ENCODE measurements at regions not wholly inside any gene's neighbourhood (a gene's known extent, or its start where the extent isn't known, plus 50 kb on each side); places are given as distances from the start of the nearest gene placed in this dataset.
"Not testable (repeated sequence)": the region's sequence is repeated elsewhere in the genome, so short reads cannot be mapped to it uniquely, and the experiment has no call there.

GRCh38 chr3:87792534-87793336, 266.1 kb downstream of the CGGBP1 start, which contains the start of gene HTR1F:
Gene HTR1F (plus strand): TSS chr3:87792706.
- TF ChIP-seq CTCF (conservative IDR thresholded peaks at IDR 0.05; ENCODE audit: low read length) = no peak
- peak; percentile 2 for DNase-seq (ENCODE audit: low read depth)
- H3K4me3 ChIP-seq (ENCODE audit: low read length) = peak within 1 kb of the TSS; percentile 28

GRCh38 chr3:87792198-87792533, 266.6 kb downstream of the CGGBP1 start:
- H3K4me3 ChIP-seq (ENCODE audit: low read length) = peak overlapping the region; percentile 14; the same call in 1 of the 2 replicates
- no peak for TF ChIP-seq CTCF (conservative IDR thresholded peaks at IDR 0.05; ENCODE audit: low read length)
- no peak for DNase-seq (ENCODE audit: low read depth)

GRCh38 chr3:87791248-87792027, 267.4 kb downstream of the CGGBP1 start:
- TF ChIP-seq CTCF (conservative IDR thresholded peaks at IDR 0.05; ENCODE audit: low read length) = no peak
- no peak for DNase-seq (ENCODE audit: low read depth)
- H3K4me3 ChIP-seq (ENCODE audit: low read length) = no peak overlapping the region

GRCh38 chr3:87789049-87789448, 269.8 kb downstream of the CGGBP1 start:
- DNase-seq (ENCODE audit: low read depth); H3K4me3 ChIP-seq (ENCODE audit: low read length): not testable (repeated sequence)

GRCh38 chr3:87788516-87788915, 270.3 kb downstream of the CGGBP1 start:
- no peak for TF ChIP-seq CTCF (conservative IDR thresholded peaks at IDR 0.05; ENCODE audit: low read length)
- no peak overlapping the region for H3K4me3 ChIP-seq (ENCODE audit: low read length)
- no peak for DNase-seq (ENCODE audit: low read depth)

GRCh38 chr3:87780811-87781210, 278.0 kb downstream of the CGGBP1 start:
- TF ChIP-seq CTCF (conservative IDR thresholded peaks at IDR 0.05; ENCODE audit: low read length) = no peak
- H3K4me3 ChIP-seq (ENCODE audit: low read length) = no peak overlapping the region
- DNase-seq (ENCODE audit: low read depth) = no peak

- TF ChIP-seq CTCF (conservative IDR thresholded peaks at IDR 0.05; ENCODE audit: low read length) = no peak
- no peak for DNase-seq (ENCODE audit: low read depth)
Measured at GRCh38 chr3:87778876-87779275, 279.9 kb downstream of the CGGBP1 start.

More at GRCh38 chr3:87778876-87779275, 279.9 kb downstream of the CGGBP1 start:
- H3K4me3 ChIP-seq (ENCODE audit: low read length) = no peak overlapping the region
